Stimulated activated CD4-positive, alpha-beta T cell treated with anti-CD3 and anti-CD28 coated beads, Interleukin-1b, Interleukin-23, amount 100 ng/mL, for 4 hours (primary cell): ENCODE measurements at regions not wholly inside any gene's neighbourhood (a gene's known extent, or its start where the extent isn't known, plus 50 kb on each side); places are given as distances from the start of the nearest gene placed in this dataset.

Experiments used
- DNase-seq, 2 donors: peaks; one replicate each; pipeline ENCODE4 v3.0.0-alpha.2; 2020; ENCODE audit warnings: low read depth in 2 of 2

DNA sequence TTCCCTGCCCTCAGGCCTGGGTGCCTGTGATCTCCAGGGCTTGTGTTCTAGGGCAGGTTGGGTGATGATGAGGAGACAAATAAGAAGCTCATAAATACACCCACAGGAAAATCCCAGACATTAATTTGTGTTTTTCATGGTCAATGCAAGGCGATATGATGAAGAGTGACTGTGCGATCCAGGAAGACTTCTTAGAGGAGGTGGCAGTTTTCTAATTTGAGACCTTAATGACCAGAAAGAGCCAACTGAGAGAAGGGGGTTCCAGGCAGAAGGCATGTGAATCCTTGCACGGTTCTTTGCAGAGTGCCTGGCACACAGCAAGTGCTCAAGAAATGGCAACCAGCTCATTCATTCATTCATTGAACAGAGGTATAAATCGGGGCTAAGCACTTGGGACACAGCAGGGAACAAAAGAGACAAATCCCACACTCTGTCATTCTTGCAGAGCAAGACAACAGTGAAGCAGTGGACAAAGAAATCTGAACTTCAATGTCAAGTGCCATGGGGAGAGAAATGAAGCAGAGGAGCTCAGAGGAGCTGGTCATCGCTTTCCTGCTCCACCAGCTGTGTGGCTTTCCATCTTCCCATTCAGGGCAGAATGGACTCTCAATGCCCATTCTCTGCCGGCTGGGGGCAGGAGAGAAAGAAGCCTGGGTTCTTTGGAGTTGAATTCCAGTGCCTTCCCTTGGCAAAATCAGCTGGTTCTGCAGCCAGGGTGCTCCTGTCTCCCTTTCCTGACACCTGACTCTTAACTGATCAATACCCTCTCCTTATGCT, 128.3 kb downstream of the AACS start:
- DNase-seq: no peak

DNA sequence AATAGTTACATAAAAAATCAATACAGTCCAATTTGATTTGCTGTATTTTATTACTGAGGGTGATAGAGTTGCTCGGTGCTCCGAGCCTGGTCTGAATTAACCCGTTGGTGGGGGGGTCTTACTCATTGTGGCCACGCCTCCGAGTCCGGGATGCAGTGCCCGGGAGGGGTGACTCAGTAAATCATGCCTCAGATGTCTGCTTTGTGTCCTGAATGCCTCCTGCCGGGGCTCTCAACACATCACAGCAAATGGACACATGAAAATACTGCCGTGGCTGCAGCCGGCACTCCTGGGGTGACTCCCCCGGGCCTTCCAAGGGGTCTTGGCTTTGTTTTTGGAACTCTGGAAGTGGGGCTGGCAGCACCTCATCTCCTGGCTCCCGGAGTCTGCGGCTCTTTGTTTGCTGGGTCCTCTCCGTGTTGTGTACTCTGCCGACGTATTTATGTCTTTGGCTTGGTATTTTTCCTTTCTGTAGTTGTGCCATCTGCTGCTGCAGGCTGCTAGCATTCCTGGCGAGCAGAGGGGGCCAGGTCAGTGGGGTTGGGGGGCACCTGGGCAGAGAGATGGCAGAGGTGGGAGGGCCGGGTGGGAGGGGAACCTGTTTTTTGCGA, 129.0 kb downstream of the AACS start:
- no peak for DNase-seq

DNA sequence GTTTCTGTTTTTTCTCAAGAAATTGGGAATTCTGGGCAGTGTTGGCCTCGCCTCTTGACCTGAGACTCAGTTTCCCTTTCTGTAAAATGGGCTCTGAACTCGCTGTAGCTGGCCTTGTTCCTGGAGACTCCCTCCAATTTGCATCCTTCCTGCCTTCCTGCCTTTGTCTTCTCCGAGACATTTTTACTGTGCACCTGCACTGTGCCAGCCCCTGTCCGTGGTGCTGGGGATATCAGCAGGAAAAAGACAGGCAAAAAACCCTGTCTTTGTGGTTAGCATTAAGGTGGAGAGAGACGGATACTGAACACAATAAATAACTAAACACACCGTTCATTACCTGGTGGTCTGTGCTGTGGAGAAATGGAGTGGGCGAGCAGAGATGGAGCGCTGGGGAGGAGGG, 129.8 kb downstream of the AACS start:
- DNase-seq: no peak

DNA sequence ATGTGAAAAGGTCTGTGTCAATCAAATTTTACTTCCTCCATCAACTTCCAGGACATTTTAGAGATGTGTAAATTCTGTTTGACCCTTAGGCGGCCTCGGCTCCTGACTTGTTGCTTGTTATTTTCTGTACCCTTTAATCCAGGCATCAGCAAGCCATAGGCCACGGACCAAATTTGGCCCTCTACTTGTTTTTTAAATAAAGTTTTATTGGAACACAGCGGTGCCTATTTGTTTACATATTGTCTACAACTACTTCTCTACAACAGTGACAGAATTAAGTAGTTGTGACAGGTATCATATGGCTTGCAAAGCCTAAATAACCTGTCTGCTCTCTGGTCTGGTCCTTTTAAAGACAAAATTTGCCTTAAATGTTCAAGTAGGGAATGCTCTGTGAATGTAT, 132.1 kb downstream of the AACS start:
- no peak for DNase-seq

DNA sequence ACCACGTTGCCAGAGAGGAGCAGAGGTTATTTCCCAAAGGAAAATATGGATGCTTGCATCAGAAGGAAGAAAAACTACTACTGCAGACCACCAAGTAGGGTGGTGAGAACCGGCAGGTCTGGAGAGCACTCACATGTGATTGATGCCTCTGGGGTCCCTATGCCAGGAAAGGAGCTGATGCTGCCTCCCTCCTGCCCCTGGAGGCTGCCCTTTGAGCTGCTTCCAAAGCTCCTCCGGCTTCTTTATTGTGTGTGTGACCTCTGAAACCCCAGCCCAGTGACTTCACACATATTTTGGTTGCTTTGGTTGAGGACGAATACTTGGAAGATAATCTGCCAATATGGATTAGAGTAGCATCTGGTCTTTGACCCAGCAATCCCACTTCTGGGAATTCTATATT, 133.4 kb downstream of the AACS start:
- DNase-seq: no peak

DNA sequence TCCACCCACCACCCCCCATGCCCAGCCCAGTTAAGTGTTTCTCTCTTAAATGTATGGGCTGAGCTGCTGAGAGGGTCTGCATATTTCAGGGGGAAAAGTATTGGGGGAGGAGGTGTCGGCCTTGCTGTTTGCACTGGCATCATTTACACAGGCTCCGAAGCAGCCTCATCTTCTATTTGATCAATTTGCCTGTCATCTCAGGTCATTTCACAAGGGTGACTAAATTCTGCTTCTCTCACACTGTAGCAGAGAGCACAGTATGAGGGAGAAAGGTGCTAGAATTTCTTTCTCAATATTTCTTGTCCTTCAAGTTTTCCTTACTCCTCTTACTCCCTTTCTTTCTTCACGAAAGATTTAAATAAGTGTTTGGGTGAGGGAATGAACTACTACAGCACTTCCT, 135.9 kb downstream of the AACS start:
- DNase-seq: no peak

DNA sequence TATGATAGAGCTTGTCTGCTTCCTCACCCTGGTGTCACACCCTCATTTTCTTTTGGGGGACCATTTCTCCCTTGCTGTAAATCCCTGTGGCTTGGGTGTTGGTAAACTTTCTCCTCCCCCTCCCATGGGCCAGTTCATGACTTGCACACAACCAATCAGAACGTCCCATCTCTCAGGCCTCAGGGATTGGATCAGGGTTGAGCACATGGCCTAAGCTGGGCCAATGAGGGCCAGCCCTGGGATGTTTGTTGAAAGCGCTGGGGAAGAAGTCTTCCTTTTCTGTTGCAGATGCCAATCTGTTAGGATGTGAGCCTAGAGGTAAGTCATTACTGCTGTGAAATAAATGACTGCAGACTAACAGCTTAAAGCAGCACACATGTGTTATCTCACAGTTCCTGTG, 136.7 kb downstream of the AACS start:
- no peak for DNase-seq

DNA sequence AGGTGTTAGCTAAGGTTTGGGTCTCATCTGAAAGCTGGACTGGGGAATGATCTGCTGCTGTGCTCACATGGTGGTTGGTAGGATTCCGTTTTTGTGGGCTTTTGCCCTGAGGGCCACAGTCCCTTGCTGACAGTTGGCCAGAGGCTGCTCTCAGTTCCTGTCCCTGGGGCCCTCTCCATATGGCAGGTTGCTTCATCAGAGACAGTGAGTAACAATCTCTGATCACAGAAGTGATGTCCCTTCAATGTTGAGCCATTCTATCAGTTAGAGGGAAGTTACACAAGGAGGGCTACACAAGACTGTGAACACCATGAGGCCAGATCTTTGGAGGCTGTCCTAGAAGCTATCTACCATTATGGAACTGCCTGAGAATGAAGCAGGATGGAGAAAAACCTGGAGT, 137.2 kb downstream of the AACS start:
- DNase-seq: no peak

DNA sequence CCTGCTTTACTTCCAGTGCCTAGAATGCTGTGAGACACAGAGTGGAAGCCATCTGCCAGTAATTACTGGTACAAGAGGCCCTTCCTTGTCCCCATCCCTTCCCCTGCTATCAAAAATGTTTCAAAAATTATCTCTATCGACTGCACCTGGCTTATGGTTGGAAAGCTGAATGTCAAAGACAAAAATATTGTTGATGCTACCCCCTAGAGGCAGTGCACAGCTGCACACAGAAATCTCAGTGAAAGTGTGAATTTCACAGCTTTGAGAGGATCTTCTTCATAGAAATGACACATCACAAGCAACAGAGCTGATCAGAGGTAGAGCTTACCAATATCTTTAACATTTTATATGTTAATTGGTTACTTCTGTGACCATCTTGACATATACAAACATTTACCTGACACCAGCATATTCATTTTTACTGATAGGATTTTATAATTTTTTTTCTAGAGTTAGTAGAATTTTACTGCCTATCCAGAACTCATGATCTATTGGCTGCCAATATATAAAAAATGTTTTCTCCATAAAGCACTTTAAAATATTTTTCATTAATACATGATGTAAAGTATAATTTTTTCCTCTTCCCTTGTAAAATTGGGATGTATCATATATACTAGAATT, 138.0 kb downstream of the AACS start:
- DNase-seq: no peak

DNA sequence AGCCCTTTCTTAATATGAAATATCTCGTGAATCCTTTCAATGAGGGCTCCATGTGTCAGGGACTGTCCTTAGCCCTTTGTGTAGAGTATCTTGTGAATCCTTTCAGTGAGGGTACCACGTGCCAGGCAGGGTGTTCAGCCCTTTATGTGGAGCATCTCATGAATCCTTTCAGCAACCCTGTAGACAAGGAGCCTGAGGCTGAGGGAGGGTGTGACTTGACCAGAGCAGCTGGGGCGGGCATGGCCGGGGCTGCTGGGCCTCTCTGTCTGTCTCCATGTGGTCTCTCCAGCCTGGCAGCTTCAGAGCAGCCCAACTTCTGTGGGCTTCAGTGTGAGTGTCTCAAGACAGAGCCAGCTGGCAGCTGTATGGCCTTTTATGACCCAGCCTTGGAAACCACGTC, 140.2 kb downstream of the AACS start:
- no peak for DNase-seq

DNA sequence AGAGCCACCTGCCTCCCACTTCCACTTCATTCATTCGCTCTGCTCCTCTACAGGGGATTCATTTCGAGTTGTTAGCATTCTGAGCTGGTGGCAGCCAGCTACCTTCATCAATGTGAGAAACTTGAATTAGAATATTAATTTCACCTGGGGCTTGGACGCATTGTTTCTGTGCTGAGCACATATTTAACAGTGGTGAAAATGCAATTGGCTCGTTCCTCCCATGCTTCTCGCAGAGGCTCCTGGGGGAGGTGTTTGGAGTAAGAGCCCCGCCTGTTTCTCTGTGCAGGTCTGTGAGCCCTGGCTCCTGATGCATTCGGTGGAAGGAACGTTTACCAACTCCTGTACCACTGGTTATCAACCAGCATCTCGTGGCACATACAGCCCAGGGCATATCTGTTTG, 141.5 kb downstream of the AACS start:
- no peak for DNase-seq

DNA sequence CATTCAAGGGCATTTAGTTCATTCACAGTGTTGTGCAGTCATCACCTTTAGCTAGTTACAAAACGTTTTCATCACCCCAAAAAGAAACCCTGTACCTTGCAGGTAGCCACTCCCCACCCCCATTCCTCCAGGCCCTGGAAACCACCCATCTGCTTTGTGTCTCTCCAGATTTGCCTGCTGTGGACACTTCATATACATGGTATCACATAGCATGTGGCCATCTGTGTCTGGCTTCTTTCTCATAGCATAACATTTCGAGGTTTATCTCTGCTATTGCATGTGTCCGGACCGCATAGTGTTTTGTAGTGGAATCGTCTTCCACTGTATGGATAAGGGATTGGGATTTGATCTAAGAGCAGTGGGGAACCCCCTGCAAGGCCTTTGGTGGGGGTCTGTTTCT, 143.1 kb downstream of the AACS start:
- no peak for DNase-seq

DNA sequence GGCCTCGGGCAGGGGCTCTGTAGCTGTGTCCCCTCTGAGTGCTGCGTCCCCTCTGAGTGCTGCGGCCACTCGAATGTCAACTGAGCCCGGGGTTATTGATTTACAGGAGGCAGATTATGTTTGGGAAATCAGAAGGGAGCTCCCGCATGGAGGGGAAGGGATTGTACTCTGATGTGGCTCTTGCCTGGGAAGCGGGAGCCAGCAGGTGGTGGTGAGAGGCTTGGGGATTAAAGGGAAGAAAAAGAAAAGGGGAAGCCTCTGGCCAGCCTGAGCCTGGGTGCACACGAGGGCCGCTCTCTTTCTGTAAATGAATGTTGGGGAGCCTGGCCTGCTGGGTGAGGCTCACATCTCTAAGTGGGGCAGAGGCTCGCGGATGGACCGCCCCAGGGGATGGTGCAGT, 143.7 kb downstream of the AACS start:
- no peak for DNase-seq

DNA sequence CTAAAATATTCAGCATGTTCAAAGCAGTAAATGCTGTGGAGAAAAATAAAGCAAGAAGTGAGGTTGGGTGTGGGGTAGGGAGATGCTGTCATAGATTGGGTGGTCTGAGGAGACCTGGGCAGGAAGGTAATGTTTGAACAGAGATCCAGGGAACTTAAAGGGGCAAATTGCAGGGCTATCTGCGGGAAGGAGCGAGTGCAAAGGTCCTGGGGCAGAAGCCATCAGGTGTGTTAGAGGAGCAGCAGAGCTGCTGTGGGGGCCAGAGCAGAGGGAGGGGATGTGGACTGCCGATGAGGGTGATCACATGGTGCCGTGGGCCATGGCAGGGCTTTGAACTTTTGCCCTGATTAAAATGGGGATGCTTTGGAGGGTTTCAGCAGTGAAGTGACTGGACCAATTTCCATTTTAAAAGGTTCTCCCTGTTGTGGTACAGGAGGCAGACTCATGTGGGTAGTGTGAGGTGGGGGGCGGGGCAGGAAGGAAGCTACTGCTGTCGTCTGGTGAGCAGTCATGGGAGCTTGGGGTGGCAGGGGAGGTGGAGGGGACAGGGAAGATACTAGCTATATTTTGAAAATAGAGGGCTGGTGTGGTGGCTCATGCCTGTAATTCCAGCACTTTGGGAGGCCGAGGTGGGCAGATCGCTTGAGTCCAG, 145.0 kb downstream of the AACS start:
- no peak for DNase-seq

DNA sequence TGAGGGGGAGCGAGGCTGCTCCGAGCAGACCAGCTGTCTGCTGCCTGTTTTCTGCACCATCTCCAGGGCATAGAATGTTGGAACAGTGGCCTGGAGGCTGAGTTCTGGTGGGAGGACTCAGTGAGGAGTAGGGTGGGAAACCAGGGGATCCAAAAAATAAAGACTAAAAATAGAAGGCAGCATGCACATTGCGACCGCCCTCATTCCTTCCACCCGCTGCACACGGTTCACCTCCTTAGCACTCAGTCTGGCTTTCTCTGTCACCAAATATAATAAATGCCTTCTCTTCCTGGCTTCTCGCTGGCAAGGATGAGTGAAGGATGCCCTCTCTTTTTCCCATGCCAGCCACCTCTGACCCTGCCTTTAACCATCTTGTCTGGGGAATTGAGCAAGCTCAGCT, 146.2 kb downstream of the AACS start:
- DNase-seq: no peak

DNA sequence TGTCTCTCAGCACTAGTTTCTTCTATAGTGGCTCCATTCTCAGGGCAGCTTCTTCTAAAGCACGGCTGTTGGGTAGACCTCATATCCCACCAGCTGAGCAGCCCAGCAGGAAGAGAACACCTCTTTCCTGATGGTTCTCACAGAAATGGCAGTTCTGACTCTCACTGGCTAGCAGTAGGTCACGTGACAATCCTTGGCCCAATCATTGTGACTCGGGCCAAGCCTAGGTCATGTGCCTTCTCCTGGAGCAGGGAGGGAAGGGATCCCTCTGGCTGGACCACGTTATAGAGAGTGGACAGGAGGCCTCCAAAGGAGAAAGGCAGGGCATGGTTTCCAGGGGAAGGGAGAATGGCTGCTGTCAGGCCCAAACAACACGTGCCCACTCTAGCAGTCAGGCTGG, 149.1 kb downstream of the AACS start:
- no peak for DNase-seq

DNA sequence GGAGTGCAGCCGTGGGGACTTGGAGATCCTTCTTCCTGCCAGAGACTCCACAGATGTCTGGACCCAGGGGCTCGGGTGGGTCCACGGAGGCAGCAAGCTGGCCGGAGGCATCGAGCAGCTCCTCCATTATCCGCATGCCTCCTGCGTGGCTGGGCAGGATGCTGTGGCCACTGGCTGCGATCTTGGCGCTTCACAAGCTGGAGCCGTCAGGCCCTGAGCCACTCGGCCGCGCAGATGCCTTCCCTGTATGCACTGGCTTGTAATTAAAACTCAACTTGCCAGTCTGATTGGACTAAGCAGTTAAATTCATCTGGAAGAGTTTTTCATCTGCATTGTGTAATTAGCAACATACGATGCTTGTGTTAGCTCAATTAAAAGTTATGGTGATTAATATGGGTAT, 151.5 kb downstream of the AACS start:
- DNase-seq: no peak

DNA sequence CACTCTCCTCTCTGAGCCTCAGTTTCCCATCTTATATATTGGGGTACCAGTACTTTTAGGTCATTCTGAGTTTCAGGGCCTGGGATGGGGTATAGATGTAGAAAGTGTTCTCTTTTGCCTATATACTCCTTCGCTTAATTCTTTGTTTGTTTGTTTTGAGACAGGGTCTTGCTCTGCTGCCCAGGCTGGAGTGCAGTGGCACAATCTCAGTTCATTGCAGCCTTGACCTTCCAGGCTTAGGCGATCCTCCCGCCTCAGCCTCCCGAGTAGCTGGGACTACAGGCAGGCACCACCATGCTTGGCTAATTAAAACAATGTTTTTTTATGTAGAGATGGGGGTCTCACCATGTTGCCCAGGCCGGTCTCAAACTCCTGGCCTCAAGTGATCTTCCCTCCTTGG, 152.1 kb downstream of the AACS start:
- no peak for DNase-seq

DNA sequence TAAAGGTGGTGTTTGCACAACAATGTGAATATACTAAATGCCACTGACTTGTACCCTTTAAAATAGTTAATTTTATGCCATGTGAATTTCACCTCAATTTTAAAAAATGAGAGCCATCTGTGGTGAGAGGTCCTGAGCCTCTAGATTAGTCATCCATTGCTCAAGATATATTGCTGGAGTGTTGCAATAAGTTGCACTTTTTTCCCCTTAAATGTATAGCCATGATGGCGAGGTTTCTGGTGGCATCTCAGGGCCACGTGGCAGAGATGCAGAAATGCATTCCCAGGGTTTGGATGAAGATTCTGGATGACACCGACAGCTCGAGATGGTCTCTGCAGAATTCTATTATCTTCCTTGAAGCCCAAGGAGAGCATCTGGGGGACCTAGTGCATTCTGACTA, 153.7 kb downstream of the AACS start:
- DNase-seq: no peak

DNA sequence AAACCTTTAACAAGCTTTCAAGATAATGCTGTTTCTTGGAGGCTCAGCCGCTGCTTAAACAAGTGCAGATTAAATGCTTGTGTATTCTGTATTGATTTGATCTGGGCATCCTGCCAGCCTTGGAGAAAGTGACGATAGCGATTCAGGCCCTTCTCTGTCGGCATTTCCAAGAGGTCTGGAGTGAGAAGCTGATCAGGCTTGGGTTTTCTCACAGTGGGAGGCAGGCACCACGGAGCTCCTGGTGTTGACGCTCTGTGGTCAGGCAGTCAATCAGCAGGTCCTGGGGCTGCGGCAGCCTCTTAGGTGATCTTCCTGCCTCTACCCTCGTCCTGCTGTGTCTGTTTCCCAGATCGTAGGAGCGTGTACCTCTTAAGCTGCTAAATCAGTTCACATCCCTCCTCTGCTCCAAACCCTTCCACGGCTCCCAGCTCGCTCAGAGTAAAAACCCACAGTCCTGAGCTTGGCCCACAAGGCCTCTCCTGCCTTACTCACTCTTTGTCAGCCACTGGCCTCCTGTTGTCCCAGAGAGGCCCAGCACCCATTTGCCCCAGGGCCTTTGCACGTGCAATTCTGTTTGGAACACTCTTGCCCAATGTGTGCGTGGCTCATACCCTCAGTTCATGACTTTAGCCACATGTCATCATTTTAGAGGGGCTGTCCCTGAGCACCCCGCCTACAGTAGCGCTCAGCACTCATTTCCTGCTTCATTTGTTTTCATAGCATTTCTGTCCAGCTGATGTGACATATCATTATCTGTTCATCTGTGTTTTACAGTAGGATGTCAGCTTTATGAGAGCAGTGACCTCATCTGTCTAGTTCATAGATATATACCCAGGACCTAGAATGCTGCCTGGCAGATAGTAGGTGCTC, 155.4 kb downstream of the AACS start:
- no peak for DNase-seq

DNA sequence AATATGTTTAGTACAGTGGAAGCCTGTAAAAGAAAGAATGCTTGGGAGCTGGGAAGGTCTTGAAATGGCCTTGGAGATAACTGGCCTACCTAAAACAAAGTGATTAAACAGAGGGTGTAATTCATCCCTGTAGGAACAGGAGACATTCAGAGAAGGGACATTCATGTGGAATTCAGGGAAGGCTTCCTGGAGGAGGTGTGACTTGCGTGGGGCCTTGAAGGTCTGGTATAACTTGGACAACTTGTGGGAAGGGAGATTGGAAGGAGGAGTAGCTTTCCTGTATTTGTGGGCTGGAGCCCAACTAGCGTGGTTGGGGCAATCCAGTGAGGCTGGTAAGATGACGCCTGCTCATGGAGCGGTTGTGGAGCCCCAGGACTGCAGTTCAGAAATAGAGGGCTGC, 156.4 kb downstream of the AACS start:
- DNase-seq: no peak

DNA sequence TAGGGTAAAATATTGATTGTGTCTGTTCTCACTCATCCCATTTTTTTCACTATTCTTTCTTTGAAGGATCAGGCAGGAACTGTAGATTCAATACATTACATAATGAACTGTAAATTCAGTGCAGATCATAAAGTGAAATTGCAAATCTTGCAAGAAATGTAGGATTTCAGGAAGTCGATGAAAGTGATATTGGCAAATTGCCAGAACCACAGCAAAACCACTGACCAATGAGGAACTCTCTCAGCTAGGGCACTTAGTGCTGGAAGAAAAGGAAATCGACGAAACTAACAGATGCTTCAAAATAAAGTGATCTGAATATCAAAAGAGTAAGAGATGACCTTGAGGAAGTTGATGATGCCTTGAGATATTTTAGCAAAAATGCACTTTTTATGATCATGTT, 157.6 kb downstream of the AACS start:
- no peak for DNase-seq
